GM12873 (cell line): ENCODE measurements at regions not wholly inside any gene's neighbourhood (a gene's known extent, or its start where the extent isn't known, plus 50 kb on each side); places are given as distances from the start of the nearest gene placed in this dataset.

Experiments
- TF ChIP-seq, protein P1 (sequence below): IDR thresholded peaks from 2 replicates; pipeline ENCODE4 v1.5.1; 2012; ENCODE audit warnings: low read depth, mild to moderate bottlenecking, moderate library complexity, low read length, control low read depth; ENCODE audit not compliant: insufficient read depth; ENCODE audit errors: missing control alignments

DNA sequence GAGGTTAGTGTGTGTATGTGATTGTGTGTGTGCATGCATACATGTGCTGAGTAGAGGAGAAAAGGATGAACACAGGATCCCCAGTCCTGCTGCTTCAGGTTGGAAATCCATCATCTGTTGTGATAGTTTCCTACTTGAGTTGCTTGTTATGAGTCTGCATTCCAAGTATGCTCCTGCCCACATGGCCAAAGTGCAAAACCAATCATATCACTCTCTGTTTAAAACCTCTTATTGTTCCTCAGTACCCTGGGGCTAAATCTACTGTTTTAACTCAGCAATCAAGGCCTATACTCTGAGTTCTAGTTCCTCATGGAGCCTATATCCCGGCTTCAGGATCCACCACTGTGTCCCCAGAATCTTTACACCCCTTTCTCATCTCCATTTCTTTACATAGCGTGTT, 139.9 kb upstream of the TLE3 start:
- TF ChIP-seq, protein P1, sequence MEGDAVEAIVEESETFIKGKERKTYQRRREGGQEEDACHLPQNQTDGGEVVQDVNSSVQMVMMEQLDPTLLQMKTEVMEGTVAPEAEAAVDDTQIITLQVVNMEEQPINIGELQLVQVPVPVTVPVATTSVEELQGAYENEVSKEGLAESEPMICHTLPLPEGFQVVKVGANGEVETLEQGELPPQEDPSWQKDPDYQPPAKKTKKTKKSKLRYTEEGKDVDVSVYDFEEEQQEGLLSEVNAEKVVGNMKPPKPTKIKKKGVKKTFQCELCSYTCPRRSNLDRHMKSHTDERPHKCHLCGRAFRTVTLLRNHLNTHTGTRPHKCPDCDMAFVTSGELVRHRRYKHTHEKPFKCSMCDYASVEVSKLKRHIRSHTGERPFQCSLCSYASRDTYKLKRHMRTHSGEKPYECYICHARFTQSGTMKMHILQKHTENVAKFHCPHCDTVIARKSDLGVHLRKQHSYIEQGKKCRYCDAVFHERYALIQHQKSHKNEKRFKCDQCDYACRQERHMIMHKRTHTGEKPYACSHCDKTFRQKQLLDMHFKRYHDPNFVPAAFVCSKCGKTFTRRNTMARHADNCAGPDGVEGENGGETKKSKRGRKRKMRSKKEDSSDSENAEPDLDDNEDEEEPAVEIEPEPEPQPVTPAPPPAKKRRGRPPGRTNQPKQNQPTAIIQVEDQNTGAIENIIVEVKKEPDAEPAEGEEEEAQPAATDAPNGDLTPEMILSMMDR: no peak

DNA sequence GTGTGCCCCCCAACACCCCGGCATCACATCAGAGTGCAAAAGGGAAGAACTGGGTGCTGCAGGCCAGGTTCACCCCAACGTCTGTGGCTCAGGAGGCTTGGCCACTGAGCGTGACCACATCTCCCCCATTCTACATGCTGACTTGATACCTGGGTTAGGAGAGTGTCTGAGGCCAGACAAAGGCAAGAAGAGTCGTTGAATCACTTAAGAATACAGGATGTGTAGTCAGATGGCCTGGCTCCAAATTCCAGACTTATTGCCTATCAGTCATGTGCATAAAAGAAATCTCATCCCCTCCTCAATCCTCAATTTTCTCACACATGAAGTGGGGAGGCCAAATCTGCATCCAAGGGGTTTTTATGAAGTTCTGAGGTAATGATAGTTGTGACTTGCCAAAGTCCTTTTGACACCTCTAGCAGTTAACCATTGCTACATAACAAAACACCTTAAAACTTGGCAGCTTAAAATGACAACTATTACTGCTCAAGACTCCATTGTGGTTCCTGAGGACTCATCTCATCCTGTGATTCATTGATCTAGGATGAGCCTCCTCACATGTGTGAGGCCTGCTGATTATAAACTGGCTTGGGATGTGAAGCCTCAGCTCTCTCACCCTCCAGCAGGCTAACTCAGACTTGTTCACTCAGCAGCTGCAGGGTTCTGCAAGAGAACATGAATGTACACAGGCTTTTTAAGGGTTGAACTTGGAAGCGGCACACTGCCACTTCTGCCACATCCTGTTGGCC, 138.8 kb upstream of the TLE3 start:
- TF ChIP-seq, protein P1: no peak

DNA sequence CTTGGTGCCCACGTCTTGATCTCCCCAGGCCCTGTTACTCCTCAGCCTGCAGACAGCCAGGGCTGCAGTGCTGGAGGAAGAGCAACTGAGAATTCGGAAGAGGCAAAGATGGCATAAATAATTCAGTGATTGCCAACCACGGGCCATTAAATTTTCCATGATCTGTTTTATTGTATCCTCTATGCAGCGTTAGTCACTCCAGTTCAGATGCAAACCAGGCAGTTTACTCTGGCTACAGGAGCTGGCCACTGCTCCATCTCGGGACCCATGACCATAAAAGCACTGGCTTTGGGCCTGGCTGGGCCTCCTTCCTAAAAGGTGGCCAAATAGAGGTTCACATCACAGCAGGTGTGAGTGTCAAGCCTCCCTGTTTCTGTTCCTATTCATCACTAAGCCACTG, 137.6 kb upstream of the TLE3 start:
- TF ChIP-seq, protein P1: no peak

DNA sequence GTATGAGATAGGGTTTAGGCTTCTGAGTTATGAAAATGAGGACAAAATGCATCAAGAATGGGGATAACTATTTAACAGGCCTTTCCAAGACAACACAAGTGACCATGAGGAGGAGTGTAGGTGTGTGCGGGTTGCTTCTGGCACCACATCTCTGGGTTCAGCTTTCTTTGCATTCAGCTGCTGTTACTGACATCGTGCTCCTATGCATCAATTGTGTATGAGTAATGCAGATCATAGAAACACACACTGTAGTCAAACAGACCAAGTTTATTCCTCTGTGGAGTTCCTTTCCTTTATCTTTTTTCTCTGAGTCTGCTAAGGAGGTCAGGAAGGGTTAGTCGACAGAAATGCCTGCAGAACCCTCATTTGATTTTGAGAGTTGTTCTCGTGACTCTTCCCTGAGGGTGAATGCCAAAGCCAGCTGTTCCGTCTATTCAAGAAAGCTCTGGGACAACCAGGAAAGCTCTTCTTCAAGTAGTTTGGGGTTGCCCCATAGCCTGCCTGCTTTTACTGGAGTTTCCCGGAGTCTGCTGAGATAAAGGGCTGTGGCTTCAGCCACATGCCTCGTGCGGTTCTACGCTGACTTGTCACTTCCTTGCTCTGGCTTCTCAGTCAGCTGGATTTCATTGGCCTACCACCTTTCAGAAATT, 136.7 kb upstream of the TLE3 start:
- TF ChIP-seq, protein P1: no peak

DNA sequence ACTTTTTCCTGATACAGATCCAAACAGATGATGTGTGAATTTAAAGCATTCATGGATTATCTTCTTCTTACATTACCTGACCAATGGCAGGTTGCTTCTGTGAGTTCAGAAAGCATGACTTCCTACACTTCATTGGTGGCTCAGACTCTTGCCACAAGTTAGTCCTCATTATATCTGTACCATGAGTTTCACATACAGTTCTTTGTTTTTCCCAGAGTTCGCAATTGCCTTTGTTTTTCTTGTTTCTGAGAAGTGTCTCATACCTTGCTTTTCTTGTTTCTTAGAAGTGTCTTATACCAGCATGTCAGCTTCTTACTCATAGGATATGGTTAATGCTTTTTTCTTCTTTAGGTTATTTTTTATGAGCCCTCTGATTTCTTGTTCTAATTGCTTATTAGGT, 133.8 kb upstream of the TLE3 start:
- TF ChIP-seq, protein P1: no peak

DNA sequence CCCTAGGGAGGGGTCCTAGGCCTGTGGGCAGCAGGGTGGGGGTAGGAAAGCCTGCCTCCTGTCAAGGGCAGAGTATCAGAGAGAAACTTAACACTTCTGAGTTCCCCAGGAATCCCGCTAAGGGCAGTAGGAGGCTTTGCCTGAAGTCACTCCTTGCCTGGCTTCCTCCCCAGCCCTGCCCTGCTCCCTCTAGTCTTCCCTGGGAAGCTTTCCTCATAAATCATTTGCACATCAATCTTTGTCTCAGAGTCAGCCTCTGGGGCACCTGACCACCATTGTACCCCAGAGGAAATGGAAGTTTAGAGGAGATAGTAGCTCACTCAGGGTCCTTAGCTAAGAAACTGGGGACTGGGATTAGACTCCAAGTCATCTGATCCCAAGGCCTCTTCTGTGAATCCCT, 129.4 kb upstream of the TLE3 start:
- TF ChIP-seq, protein P1: no peak

DNA sequence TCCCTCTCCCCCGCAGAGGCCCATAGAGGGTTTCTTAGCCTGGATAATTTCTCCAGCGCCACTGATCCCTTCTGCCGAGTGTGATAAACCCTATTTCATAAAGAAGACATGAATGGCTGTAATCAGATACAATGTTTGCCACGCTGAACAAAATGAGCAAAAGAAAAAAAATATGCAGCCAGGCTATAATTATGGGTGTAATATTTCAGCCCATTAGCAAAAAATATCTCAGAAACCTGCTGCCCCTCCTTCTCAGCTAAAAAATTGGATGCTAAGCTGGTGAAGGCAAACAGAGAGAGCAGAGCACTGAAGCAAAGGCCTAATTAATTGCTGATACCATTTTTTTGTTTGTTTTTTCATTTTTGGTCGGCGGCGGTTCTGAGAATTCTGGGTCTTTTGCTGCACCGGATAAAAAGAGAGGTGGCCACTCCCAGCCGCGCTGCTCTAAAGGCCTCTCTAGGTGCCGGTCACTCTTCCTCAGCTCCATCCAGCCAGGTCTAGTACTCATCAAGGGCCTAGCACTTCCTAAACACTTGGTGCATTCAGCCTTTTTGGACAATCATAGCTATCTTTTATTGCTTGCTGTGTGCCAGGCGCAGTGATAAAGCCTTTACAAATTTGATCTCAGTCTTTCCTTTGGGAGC, 128.7 kb upstream of the TLE3 start:
- TF ChIP-seq, protein P1: no peak
